ENCODE measurements at regions not wholly inside any gene's neighbourhood (a gene's known extent, or its start where the extent isn't known, plus 50 kb on each side); places are given as distances from the start of the nearest gene placed in this dataset.

DNA sequence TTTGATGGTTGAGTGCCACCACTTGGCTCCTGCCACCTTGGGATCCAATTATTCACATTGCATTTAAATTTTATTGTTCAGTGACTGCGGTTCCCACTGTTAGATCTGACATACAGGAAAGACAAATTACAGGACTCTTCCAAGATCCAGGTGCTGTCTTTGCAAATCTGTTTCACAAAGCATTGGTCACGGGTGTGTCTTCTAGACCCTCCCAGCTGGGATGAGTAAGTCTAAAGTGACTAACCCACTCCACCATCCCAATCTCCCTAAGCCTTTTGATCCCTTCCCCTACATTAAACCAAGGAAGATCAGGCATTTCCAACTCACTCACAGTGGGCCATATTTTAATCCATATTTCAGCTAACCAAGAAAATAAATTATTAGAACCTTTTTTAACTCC, 1016.3 kb upstream of the CTNND2 start:
- TF ChIP-seq, protein P1, sequence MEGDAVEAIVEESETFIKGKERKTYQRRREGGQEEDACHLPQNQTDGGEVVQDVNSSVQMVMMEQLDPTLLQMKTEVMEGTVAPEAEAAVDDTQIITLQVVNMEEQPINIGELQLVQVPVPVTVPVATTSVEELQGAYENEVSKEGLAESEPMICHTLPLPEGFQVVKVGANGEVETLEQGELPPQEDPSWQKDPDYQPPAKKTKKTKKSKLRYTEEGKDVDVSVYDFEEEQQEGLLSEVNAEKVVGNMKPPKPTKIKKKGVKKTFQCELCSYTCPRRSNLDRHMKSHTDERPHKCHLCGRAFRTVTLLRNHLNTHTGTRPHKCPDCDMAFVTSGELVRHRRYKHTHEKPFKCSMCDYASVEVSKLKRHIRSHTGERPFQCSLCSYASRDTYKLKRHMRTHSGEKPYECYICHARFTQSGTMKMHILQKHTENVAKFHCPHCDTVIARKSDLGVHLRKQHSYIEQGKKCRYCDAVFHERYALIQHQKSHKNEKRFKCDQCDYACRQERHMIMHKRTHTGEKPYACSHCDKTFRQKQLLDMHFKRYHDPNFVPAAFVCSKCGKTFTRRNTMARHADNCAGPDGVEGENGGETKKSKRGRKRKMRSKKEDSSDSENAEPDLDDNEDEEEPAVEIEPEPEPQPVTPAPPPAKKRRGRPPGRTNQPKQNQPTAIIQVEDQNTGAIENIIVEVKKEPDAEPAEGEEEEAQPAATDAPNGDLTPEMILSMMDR (IDR thresholded peaks at IDR 0.05) = no peak
- no peak for TF ChIP-seq POLR2A (IDR thresholded peaks at IDR 0.05)

All from body of pancreas (tissue), 4 donors.